Lower lobe of right lung (tissue), 2 donors: ENCODE measurements at regions not wholly inside any gene's neighbourhood (a gene's known extent, or its start where the extent isn't known, plus 50 kb on each side); places are given as distances from the start of the nearest gene placed in this dataset.

Experiments used
- ATAC-seq, 2 donors: fragments of 200-7000 bp; cut with Tn5 transposase; one replicate each; pipeline ENCODE4 v1.9.1; 2020 to 2022; ENCODE audit warnings: mild to moderate bottlenecking in 2 of 2, moderate library complexity in 2 of 2
- DNase-seq: peaks from one replicate; pipeline ENCODE4 v3.0.0-alpha.2; 2020
- H3K27ac ChIP-seq: fragments of 200-600 bp; one replicate; pipeline ENCODE4 v1.8.0; 2022
- H3K27me3 ChIP-seq: fragments of 200-600 bp; one replicate; pipeline ENCODE4 v1.8.0; 2022; ENCODE audit warnings: low read depth
- H3K36me3 ChIP-seq: fragments of 200-600 bp; one replicate; pipeline ENCODE4 v1.8.0; 2022; ENCODE audit warnings: mild to moderate bottlenecking
- H3K4me1 ChIP-seq: fragments of 200-600 bp; one replicate; pipeline ENCODE4 v1.8.0; 2022
- H3K4me3 ChIP-seq: fragments of 200-600 bp; one replicate; pipeline ENCODE4 v1.8.0; 2022; ENCODE audit warnings: mild to moderate bottlenecking
- H3K9me3 ChIP-seq: fragments of 200-600 bp; one replicate; pipeline ENCODE4 v1.8.0; 2022
- intact Hi-C: fragments of 100-400 bp; cut with DNase I; formaldehyde crosslinking; loops from one replicate; pipeline ENCODE4 v1.11.0; 2022
- TF ChIP-seq, protein P1 (sequence below): fragments of 200-600 bp; IDR thresholded peaks from one replicate; pipeline ENCODE4 v1.8.0; 2022; ENCODE audit warnings: antibody characterized with exemption, mild to moderate bottlenecking
- donor health status: DM: no; HTN: yes; CAD: no; lungs with severe emphysema.

GRCh38 chr5:17897776-17898175 is 263.5 kb downstream of the TAF11L14 start:
- Histone ChIP-seq H3K4me3 (no peak overlapping the region), H3K36me3 (no peaks in the 10 kb centered on the region), H3K4me1 (peaks cover 6% of the 10 kb centered on the region), H3K27ac (no peak overlapping the region), H3K27me3 (no peaks in the 10 kb centered on the region), H3K9me3 (no peaks in the 10 kb centered on the region)
- ATAC-seq (no peak), DNase-seq (no peak)
- intact Hi-C loops: no loop called here
- TF ChIP-seq, protein P1, sequence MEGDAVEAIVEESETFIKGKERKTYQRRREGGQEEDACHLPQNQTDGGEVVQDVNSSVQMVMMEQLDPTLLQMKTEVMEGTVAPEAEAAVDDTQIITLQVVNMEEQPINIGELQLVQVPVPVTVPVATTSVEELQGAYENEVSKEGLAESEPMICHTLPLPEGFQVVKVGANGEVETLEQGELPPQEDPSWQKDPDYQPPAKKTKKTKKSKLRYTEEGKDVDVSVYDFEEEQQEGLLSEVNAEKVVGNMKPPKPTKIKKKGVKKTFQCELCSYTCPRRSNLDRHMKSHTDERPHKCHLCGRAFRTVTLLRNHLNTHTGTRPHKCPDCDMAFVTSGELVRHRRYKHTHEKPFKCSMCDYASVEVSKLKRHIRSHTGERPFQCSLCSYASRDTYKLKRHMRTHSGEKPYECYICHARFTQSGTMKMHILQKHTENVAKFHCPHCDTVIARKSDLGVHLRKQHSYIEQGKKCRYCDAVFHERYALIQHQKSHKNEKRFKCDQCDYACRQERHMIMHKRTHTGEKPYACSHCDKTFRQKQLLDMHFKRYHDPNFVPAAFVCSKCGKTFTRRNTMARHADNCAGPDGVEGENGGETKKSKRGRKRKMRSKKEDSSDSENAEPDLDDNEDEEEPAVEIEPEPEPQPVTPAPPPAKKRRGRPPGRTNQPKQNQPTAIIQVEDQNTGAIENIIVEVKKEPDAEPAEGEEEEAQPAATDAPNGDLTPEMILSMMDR: no peak

GRCh38 chr5:17898766-17899165 is 264.5 kb downstream of the TAF11L14 start:
- intact Hi-C loops: no loop called here
- Histone ChIP-seq H3K4me1 (peaks cover 6% of the 10 kb centered on the region), H3K27me3 (no peaks in the 10 kb centered on the region), H3K9me3 (no peaks in the 10 kb centered on the region), H3K27ac (no peak overlapping the region), H3K4me3 (no peak overlapping the region), H3K36me3 (no peaks in the 10 kb centered on the region)
- DNase-seq (no peak), ATAC-seq (no peak)
- TF ChIP-seq, protein P1: no peak

DNA sequence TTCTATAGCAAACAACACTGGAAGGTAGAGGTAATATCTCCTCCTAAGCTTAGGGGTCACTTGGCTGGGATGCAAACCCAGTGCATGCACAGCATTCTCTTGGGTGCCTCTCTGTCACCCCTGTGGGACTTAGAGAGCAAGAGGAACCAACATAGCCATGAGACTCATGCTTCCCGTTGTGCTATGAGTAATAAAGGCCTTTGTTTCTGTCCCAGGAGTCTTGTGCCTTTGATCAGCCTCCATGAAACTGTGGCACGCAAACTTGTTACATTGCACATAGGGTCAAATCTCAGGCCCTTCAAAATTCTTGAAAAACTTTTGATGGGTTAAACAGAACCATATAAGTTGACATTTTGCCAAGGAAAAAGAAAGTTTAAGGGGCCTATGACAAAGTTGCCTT is 272.8 kb downstream of the TAF11L14 start:
- H3K9me3 ChIP-seq: no peaks in the 10 kb centered on the region
- TF ChIP-seq, protein P1: no peak
- H3K27me3 ChIP-seq: no peaks in the 10 kb centered on the region
- ATAC-seq: no peak
- no peaks in the 10 kb centered on the region for H3K36me3 ChIP-seq
- no peak for DNase-seq
- no peaks in the 10 kb centered on the region for H3K4me1 ChIP-seq
- no peak overlapping the region for H3K4me3 ChIP-seq
- H3K27ac ChIP-seq: no peak overlapping the region
- intact Hi-C loops: no loop called here

GRCh38 chr5:17910318-17910717 is 276.1 kb downstream of the TAF11L14 start:
- no peak for DNase-seq
- TF ChIP-seq, protein P1: no peak
- intact Hi-C loops: no loop called here
- ATAC-seq: peak; percentile 69 to 92
- H3K4me3 ChIP-seq: no peak overlapping the region
- H3K36me3 ChIP-seq: no peaks in the 10 kb centered on the region
- H3K27ac ChIP-seq: no peak overlapping the region
- H3K27me3 ChIP-seq: no peaks in the 10 kb centered on the region
- H3K9me3 ChIP-seq: no peaks in the 10 kb centered on the region
- H3K4me1 ChIP-seq: no peaks in the 10 kb centered on the region

GRCh38 chr5:17912794-17913193 is 278.5 kb downstream of the TAF11L14 start:
- intact Hi-C loops: no loop called here
- DNase-seq: no peak
- H3K27ac ChIP-seq: no peak overlapping the region
- no peak overlapping the region for H3K4me3 ChIP-seq
- H3K4me1 ChIP-seq: no peaks in the 10 kb centered on the region
- H3K9me3 ChIP-seq: no peaks in the 10 kb centered on the region
- no peak for ATAC-seq
- no peaks in the 10 kb centered on the region for H3K27me3 ChIP-seq
- no peaks in the 10 kb centered on the region for H3K36me3 ChIP-seq
- TF ChIP-seq, protein P1: no peak

DNA sequence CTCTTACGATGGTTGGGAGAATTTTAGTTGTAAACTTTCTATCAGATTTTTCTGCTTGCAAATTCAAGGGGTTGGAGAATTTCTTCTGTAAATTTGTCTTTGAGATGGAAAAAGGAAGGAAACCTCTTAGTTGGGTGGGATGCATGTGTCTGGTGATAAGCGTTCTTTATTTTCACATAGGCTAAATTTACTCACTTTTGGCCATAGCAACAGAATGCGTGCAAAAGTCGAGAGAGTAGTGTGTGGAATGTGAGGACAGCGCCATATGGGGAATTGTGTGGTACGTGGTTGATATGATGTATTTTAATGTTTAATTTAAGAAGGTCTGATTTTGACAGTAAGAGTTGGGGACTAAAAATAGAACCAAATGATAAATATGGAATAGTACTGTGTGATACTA is 282.2 kb downstream of the TAF11L14 start:
- DNase-seq (no peak), ATAC-seq (no peak)
- H3K4me1 ChIP-seq: no peaks in the 10 kb centered on the region
- no peak overlapping the region for H3K27ac ChIP-seq
- no peak overlapping the region for H3K4me3 ChIP-seq
- TF ChIP-seq, protein P1: no peak
- H3K9me3 ChIP-seq: no peaks in the 10 kb centered on the region
- no peaks in the 10 kb centered on the region for H3K36me3 ChIP-seq
- intact Hi-C loops: no loop called here
- H3K27me3 ChIP-seq: no peaks in the 10 kb centered on the region
